LNCaP clone FGC (cell line): ENCODE measurements at regions not wholly inside any gene's neighbourhood (a gene's known extent, or its start where the extent isn't known, plus 50 kb on each side); places are given as distances from the start of the nearest gene placed in this dataset.

Experiments used
- DNase-seq: peaks from one replicate; pipeline ENCODE4 v3.0.0-alpha.2; 2011; ENCODE audit warnings: low read depth
- H3K4me3 ChIP-seq: 2 replicates; pipeline ENCODE4 v1.5.1; 2011; ENCODE audit warnings: mild to moderate bottlenecking, low read depth, low read length, control low read depth
- TF ChIP-seq, protein P1 (sequence below): IDR thresholded peaks from 2 replicates; pipeline ENCODE4 v1.5.1; 2012; ENCODE audit warnings: mild to moderate bottlenecking; ENCODE audit not compliant: control insufficient read depth, insufficient read depth; ENCODE audit errors: extremely low read depth

DNA sequence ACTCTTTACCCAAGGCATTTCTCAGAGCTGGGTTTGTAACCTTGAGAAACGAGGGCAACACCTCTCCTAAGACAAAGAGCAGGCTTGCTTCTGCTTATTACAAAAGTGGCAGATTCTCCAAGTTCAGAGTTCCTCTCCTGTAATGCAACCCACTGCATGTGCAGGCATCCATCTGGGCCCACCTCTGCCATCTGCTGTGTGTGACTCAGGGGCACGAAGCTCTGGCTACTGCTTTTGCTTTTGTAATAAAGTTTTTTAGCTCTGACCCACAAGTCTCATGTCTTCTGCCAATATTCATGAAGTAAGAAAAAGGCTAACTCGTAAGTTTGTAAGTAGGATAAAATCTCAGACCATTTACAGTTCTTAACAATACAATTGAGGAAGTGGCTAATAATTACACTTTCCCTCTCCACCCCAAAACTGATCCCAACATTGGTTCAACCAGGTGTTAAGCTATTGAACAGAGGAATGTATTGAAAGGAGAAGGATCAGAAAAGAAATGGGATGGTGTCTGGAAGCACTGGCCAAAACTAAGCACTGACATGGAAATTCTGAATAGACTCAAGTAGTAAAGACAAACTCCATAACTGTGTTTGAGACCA is 51.7 kb upstream of the SMLR1 start:
- DNase-seq = no peak
- no peak overlapping the region for H3K4me3 ChIP-seq
- TF ChIP-seq, protein P1, sequence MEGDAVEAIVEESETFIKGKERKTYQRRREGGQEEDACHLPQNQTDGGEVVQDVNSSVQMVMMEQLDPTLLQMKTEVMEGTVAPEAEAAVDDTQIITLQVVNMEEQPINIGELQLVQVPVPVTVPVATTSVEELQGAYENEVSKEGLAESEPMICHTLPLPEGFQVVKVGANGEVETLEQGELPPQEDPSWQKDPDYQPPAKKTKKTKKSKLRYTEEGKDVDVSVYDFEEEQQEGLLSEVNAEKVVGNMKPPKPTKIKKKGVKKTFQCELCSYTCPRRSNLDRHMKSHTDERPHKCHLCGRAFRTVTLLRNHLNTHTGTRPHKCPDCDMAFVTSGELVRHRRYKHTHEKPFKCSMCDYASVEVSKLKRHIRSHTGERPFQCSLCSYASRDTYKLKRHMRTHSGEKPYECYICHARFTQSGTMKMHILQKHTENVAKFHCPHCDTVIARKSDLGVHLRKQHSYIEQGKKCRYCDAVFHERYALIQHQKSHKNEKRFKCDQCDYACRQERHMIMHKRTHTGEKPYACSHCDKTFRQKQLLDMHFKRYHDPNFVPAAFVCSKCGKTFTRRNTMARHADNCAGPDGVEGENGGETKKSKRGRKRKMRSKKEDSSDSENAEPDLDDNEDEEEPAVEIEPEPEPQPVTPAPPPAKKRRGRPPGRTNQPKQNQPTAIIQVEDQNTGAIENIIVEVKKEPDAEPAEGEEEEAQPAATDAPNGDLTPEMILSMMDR = no peak

DNA sequence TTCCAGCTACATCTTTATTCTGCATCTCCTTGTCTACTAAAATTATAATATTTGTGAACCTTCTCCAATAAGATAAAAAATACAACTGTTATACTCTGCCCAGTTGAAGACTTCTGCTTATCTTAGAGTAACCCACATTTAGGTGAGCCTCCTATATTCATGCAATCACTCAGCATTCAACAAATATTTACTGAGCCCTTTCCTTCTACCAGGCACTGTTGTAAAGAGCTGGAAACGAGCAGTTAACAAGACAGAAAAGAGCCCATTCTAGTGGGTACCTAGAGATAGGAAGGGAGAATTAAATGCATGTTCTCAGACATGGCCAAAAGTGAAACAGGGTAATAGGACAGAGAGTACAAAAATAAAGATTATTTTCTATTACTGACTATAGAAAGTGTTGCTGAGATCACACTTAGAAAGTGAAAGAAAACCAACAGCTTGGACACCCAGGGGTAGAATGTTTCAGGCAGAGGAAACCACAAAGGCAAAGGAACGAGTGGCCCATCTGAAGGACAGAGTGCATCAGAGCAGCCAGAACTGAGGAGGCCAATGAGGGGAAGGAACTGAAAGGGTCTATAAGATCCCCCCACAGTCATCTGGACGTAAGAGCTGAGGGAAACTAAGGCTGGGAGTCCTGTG is 50.8 kb upstream of the SMLR1 start:
- TF ChIP-seq, protein P1 = no peak
- H3K4me3 ChIP-seq = no peak overlapping the region
- no peak for DNase-seq
